GM18505 (cell line): ENCODE measurements at regions not wholly inside any gene's neighbourhood (a gene's known extent, or its start where the extent isn't known, plus 50 kb on each side); places are given as distances from the start of the nearest gene placed in this dataset.

ENCODE experiments used
- ATAC-seq: cut with Tn5 transposase; IDR thresholded peaks from one replicate; pipeline ENCODE4 v1.9.1; 2021; ENCODE audit not compliant: unreplicated experiment
- POLR2A ChIP-seq: IDR thresholded peaks from 4 replicates; pipeline ENCODE4 v1.6.1; 2011; ENCODE audit warnings: borderline replicate concordance; ENCODE audit not compliant: insufficient read depth, insufficient read length; ENCODE audit errors: extremely low read depth

DNA sequence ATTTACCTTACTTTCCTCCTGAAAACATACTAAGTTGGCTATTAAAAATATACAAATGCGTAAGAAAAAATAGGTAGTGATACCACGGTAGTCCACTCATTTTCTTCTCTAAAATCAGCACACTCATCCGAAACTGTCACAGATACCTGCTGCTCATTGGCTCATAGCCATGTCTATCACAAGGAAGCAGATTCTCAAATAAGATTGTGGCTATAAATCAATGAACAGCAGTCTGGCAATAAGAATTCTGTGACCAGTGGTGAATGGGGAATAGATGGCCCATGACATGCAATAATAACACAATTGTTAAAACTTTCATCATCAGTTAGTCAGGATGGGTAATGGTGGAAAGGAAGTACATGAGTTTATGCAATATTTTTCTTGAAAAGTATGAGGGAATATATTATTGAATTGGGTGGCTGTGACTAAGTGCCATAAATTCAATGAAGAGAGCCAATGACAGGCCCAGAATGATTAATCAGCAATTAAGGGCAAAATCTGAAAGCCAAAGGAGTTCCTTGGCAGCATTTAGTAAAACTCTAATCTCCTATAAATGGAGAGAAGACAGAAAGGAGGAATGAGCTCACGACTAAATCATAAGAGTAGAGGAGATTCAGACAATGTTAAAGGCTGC lies 202.3 kb upstream of the NEIL3 start:
- ATAC-seq: no peak

DNA sequence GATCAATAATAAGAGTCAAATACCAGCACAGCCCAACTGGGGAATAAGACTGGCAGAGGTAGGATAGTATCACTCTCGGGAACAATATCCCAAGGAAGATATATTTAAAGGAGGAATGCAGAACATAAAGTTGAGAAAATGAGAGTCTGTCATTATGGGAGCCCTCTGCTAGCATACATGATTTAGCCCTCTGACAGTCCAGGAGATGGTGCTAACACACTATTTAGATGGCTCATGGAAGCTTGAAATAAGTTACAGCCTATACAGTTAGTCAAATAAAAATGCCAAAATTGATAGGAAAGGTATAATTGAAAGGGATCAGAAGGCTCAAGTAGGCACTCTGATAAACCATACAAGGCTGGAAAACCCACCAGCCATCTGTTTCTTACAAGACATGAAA lies 201.0 kb upstream of the NEIL3 start:
- no peak for ATAC-seq
- no peak for TF ChIP-seq POLR2A

More for the DNA sequence above, 202.3 kb upstream of the NEIL3 start:
- TF ChIP-seq POLR2A: no peak

DNA sequence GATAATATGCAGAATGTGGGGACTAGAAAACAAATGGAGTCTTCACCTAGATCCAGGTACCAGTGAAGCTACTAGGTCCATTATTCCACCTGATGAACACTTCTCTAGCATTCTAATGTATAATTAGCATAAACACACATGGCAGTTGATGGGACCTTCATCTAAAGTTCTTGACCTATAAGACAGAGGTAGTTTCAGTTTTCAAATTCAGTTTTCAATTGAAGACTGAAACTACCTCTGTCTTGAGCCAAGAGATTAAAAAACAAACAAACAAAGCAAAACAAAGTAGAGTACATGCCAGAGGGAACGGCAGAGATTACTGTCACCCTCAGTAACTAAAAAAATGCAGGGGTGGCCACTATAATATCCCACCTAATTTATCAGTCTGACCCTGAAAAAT lies 199.9 kb upstream of the NEIL3 start:
- TF ChIP-seq POLR2A: no peak
- no peak for ATAC-seq

DNA sequence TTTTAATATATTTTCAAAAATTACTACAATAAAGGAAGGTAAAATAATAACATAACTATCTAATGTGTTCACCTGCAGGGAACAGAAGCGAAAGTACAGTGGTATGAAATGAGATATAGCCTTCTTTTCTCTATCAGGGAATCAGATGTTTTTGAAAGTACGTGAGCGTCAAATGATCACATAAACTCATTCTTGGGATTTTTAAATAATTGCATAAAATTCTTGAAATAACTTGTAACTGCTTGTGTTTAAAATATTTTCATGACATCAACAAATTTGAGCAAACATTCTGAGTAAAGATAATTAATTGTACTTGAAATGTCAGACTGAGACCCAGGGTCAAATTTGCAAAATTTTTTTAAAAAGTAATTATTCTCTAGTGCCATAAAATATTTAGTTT lies 193.5 kb upstream of the NEIL3 start:
- no peak for TF ChIP-seq POLR2A
- ATAC-seq: no peak

DNA sequence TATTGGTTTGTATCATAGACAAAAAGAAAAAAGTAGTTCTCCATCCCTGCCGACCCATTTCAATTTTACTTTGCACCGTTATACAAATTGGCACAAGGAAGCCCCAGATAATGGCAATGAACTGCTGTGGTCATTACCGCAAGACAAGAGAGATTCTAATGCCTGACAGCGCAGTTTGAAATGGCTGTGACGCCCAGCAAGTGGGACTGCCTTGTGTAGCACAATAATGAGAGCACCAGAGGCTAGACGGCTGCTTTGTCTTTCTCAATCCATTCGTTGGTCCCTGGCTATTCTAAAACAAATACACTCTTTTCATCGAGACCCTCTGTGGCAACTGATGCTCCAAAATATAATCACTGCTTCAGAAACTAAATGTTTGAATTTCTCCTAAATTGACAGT lies 192.4 kb upstream of the NEIL3 start:
- no peak for ATAC-seq

DNA sequence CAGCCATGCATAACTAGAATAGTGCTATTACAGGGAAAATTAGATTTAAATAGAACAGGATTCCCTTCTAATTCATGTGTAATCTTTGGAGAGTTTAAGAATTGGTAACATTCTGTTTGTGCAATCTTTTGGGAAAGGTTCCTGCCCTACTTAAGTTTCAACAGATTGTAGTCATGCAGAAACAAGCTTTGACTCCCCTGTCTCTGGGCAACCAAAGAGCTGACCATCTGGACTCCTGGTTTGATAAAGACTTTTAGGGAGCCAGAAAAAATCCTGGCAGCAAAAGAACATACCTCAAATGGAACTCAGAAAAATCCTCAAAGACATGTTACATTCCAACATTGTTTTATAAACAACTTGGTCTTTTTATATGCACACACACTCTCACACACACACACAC lies 191.1 kb upstream of the NEIL3 start:
- no peak for TF ChIP-seq POLR2A
- no peak for ATAC-seq

More for the DNA sequence above, 192.4 kb upstream of the NEIL3 start:
- no peak for TF ChIP-seq POLR2A

GRCh38 chr4:177119021-177119471 lies 190.6 kb upstream of the NEIL3 start:
- no peak for ATAC-seq
- no peak for TF ChIP-seq POLR2A

DNA sequence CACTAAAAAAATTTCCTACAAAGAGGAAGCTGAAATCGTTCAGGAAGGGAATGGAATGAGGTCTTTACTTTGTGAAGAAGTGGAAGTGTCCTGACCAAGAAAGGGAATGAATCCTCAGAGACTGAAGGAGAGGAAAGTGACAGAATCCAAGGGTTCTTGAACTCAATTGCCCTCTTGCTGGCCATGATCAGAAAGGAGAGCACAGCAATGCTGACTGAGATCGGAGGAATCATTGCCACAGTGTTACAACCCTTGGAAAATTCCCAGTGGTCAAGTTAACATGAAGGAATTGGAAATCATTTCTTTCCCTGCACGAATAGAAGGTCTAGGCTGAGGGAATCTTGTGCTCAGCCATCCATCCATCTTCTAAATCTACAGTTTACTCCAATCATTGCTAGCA lies 190.0 kb upstream of the NEIL3 start:
- TF ChIP-seq POLR2A: no peak
- ATAC-seq: no peak

DNA sequence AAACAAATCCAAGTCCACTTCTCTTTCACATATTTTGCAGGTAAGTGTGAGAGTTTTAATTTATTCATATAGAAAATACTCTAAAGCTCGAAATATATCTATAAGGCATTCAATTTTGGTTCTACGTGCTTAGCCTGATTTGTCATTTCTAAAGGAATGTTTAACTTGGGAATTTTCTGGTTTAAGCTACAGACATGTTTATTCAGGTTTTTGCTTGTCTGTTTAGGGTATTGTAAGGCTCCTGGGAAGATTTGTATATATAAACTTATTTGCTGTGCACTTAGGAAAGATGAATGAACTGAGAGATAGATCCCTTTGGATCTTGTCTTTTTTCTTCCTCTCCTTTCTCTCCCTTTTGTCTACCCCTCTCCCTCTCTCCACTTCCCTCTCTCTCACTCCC lies 185.9 kb upstream of the NEIL3 start:
- no peak for ATAC-seq
- no peak for TF ChIP-seq POLR2A

- no peak for ATAC-seq
- TF ChIP-seq POLR2A: no peak
These were observed 185.2 kb upstream of the NEIL3 start for GRCh38 chr4:177124349-177125064.

- no peak for ATAC-seq
- TF ChIP-seq POLR2A: no peak
These were observed 184.0 kb upstream of the NEIL3 start for GRCh38 chr4:177125656-177126055.

GRCh38 chr4:177127658-177128057 lies 182.0 kb upstream of the NEIL3 start:
- ATAC-seq: no peak
- TF ChIP-seq POLR2A: no peak

DNA sequence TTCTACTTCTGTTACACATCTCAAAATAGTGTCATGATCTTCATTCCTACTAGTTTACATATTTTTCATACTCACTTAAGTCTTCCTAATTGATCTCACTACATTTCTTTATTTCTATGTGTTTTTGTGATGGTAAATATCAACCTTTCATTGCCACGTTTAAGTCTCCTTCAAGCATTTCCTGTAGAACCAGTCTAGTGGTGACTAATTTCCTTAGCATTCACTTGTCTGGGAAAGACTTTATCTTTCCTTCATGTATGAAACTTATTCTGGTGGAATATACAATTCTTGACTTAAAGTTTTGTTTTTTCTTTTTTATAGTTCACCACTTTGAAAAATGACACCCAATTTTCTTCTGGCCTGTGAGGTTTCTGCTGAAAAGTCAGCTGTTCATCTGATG lies 181.4 kb upstream of the NEIL3 start:
- no peak for TF ChIP-seq POLR2A
- no peak for ATAC-seq

- ATAC-seq: no peak
- no peak for TF ChIP-seq POLR2A
These were observed 177.9 kb upstream of the NEIL3 start for GRCh38 chr4:177131736-177132135.
